NCI-H2227 (cell line): ENCODE measurements at regions not wholly inside any gene's neighbourhood (a gene's known extent, or its start where the extent isn't known, plus 50 kb on each side); places are given as distances from the start of the nearest gene placed in this dataset.
"Not testable (repeated sequence)": the region's sequence is repeated elsewhere in the genome, so short reads cannot be mapped to it uniquely, and the experiment has no call there.

Experiments used
- DNase-seq: peaks from one replicate; lab custom pipeline; 2025; ENCODE audit not compliant: unreplicated experiment; lab: John Stamatoyannopoulos, UW

GRCh38 chr6:26232306-26232939, 132.6 kb upstream of the BTN3A2 start:
- no peak for DNase-seq

GRCh38 chr6:26232940-26233648, 131.9 kb upstream of the BTN3A2 start:
- peak; percentile 90 for DNase-seq

- DNase-seq = peak; percentile 61
Observed at GRCh38 chr6:26233649-26234420, 131.2 kb upstream of the BTN3A2 start.

GRCh38 chr6:26234421-26235301, 130.3 kb upstream of the BTN3A2 start:
- peak; percentile 88 for DNase-seq

GRCh38 chr6:26235302-26235670, 129.7 kb upstream of the BTN3A2 start:
- DNase-seq = no peak

GRCh38 chr6:26239415-26239814, 125.6 kb upstream of the BTN3A2 start:
- not testable (repeated sequence) for DNase-seq

- no peak for DNase-seq
Observed at GRCh38 chr6:26240157-26241032, 124.6 kb upstream of the BTN3A2 start.

- DNase-seq = no peak
Observed at GRCh38 chr6:26241033-26241895, 123.7 kb upstream of the BTN3A2 start.

- DNase-seq = no peak
Observed at GRCh38 chr6:26243132-26243531, 121.9 kb upstream of the BTN3A2 start.

- no peak for DNase-seq
Observed at GRCh38 chr6:26243752-26244151, 121.2 kb upstream of the BTN3A2 start.

GRCh38 chr6:26246058-26246457, 118.9 kb upstream of the BTN3A2 start:
- DNase-seq = no peak

GRCh38 chr6:26246553-26246952, 118.4 kb upstream of the BTN3A2 start:
- DNase-seq = no peak

- DNase-seq = no peak
Observed at GRCh38 chr6:26249707-26249956, 115.4 kb upstream of the BTN3A2 start.

- DNase-seq = peak; percentile 89
Observed at GRCh38 chr6:26249957-26250697, 114.9 kb upstream of the BTN3A2 start.

GRCh38 chr6:26250698-26251044, 114.3 kb upstream of the BTN3A2 start:
- DNase-seq = peak; percentile 84

- peak; percentile 93 for DNase-seq
Observed at GRCh38 chr6:26251354-26252076, 113.5 kb upstream of the BTN3A2 start.

GRCh38 chr6:26252077-26252472, 112.9 kb upstream of the BTN3A2 start:
- no peak for DNase-seq

- no peak for DNase-seq
Observed at GRCh38 chr6:26254724-26255123, 110.3 kb upstream of the BTN3A2 start.
